HCT116 (cell line): ENCODE measurements at regions not wholly inside any gene's neighbourhood (a gene's known extent, or its start where the extent isn't known, plus 50 kb on each side); places are given as distances from the start of the nearest gene placed in this dataset.
A peak's percentile ranks its signal among the peaks of the same experiment; 100 is the strongest.

Experiments
- ATAC-seq: fragments of 200-7000 bp; cut with Tn5 transposase; 2 replicates; pipeline ENCODE4 v1.9.1; 2020; ENCODE audit warnings: mild to moderate bottlenecking, moderate library complexity
- BruUV-seq: library from RNA; stranded (reverse); fragments of 400-500 nt; replicated peaks from 2 replicates; lab custom pipeline; 2021; lab: Mats Ljungman, UMichigan
- CTCF ChIA-PET: fragments of 300-600 bp; sonication (Branson Sonifier 250); formaldehyde crosslinking; loops from one replicate; lab custom pipeline; 2021; ENCODE audit warnings: antibody characterized with exemption; lab: Charles Lee
- POLR2A ChIA-PET: fragments of 300-600, 350-600 bp; sonication (Branson Sonifier 250); formaldehyde crosslinking; loops from one replicate; lab custom pipeline; 2021; ENCODE audit warnings: antibody characterized with exemption; lab: Charles Lee
- RAD21 ChIA-PET, 2 experiments: fragments of 300-600 bp; sonication (Branson Sonifier 250); formaldehyde crosslinking; loops; one replicate each; lab custom pipeline; 2023; ENCODE audit warnings: low total read pairs in 2 of 2; ENCODE audit not compliant: uncharacterized antibody in 2 of 2, unreplicated experiment in 2 of 2, low non-redundant PET in 1 of 2; lab: Charles Lee
- DNase-seq: peaks from one replicate; pipeline ENCODE4 v3.0.0-alpha.2; 2010; ENCODE audit warnings: low read depth, low spot score
- H2AFZ ChIP-seq: fragments of 200-600 bp; shearing (Covaris generic), sonication (generic); 2 replicates; pipeline ENCODE4 v1.6.1; 2017; ENCODE audit warnings: low read depth, mixed run types, mixed read lengths, antibody characterized with exemption, low read length; ENCODE audit not compliant: poor library complexity, severe bottlenecking
- H3K27ac ChIP-seq: 2 replicates; pipeline ENCODE4 v1.5.1; 2012; ENCODE audit warnings: low read depth, low read length
- H3K27me3 ChIP-seq: fragments of 200-600 bp; sonication (generic); 2 replicates; pipeline ENCODE4 v1.6.1; 2016; ENCODE audit warnings: mixed run types, low read length, mixed read lengths; ENCODE audit not compliant: insufficient read depth
- H3K36me3 ChIP-seq, 2 experiments: fragments of 200-500 bp in 1 of 2; fragments of 200-600 bp in 1 of 2; sonication (Bioruptor generic) in 1 of 2; sonication (generic) in 1 of 2; 2 replicates each; pipeline versions ENCODE4 v1.5.1 to v1.6.1; 2014 to 2016; ENCODE audit warnings: low read length in 2 of 2, inconsistent platforms in 1 of 2, mixed read lengths in 1 of 2, mixed run types in 1 of 2; ENCODE audit not compliant: insufficient read depth in 2 of 2, control insufficient read depth in 1 of 2
- H3K4me1 ChIP-seq, 2 experiments: fragments of 200-600 bp in 1 of 2; sonication (generic) in 1 of 2; 2 replicates each; pipeline versions ENCODE4 v1.5.1 to v1.6.1; 2012 to 2017; ENCODE audit warnings: low read length in 2 of 2, inconsistent platforms in 1 of 2, mild to moderate bottlenecking in 1 of 2, mixed read lengths in 1 of 2, mixed run types in 1 of 2, moderate library complexity in 1 of 2; ENCODE audit not compliant: insufficient read depth in 2 of 2, control insufficient read depth in 1 of 2
- H3K4me2 ChIP-seq: fragments of 200-600 bp; sonication (generic); 2 replicates; pipeline ENCODE4 v1.6.1; 2017; ENCODE audit warnings: mixed run types, low read length, mixed read lengths
- H3K4me3 ChIP-seq, 2 experiments: fragments of 200-600 bp in 1 of 2; sonication (generic) in 1 of 2; replicated peaks in 1 of 2; 2 replicates each; pipeline ENCODE4 v1.5.1; 2011 to 2016; ENCODE audit warnings: low read length in 2 of 2, control low read depth in 1 of 2, low read depth in 1 of 2, mild to moderate bottlenecking in 1 of 2, mixed read lengths in 1 of 2, mixed run types in 1 of 2
- H3K79me2 ChIP-seq: fragments of 200-600 bp; sonication (generic); 2 replicates; pipeline ENCODE4 v1.6.1; 2017; ENCODE audit warnings: mild to moderate bottlenecking, mixed run types, low read length, moderate library complexity, mixed read lengths; ENCODE audit not compliant: insufficient read depth
- H3K9ac ChIP-seq: fragments of 200-600 bp; sonication (generic); 2 replicates; pipeline ENCODE4 v1.6.1; 2016; ENCODE audit warnings: low read length, mixed read lengths
- H3K9me2 ChIP-seq: fragments of 200-600 bp; sonication (generic), shearing (Covaris generic); 2 replicates; pipeline ENCODE4 v1.6.1; 2017; ENCODE audit warnings: mixed run types, mild to moderate bottlenecking, moderate library complexity; ENCODE audit not compliant: insufficient read depth
- H3K9me3 ChIP-seq, 2 experiments: fragments of 200-500 bp in 1 of 2; fragments of 200-600 bp in 1 of 2; sonication (Bioruptor generic) in 1 of 2; sonication (generic) in 1 of 2; 2 replicates each; pipeline ENCODE4 v1.6.1; 2014 to 2017; ENCODE audit warnings: low read length in 2 of 2, mixed read lengths in 2 of 2, inconsistent platforms in 1 of 2, low read depth in 1 of 2, mild to moderate bottlenecking in 1 of 2, mixed run types in 1 of 2, moderate library complexity in 1 of 2; ENCODE audit not compliant: control insufficient read depth in 1 of 2, insufficient read depth in 1 of 2
- H4K20me1 ChIP-seq: fragments of 200-600 bp; sonication (generic), shearing (Covaris generic); 2 replicates; pipeline ENCODE4 v1.6.1; 2017; ENCODE audit warnings: mixed run types, mild to moderate bottlenecking, moderate library complexity; ENCODE audit not compliant: insufficient read depth
- CBX3 ChIP-seq: IDR thresholded peaks from 2 replicates; pipeline ENCODE4 v1.6.1; 2012; ENCODE audit warnings: low read depth
- EGR1 ChIP-seq: IDR thresholded peaks from 2 replicates; pipeline ENCODE4 v1.6.1; 2012; ENCODE audit warnings: low read depth
- EZH2phosphoT487 ChIP-seq: fragments of 200-600 bp; IDR thresholded peaks from 2 replicates; pipeline ENCODE4 v1.6.1; 2018; ENCODE audit warnings: antibody characterized with exemption, borderline replicate concordance
- JUND ChIP-seq: IDR thresholded peaks from 2 replicates; pipeline ENCODE4 v1.6.1; 2012
- RAD21 ChIP-seq: IDR thresholded peaks from 2 replicates; pipeline ENCODE4 v1.6.1; 2012; ENCODE audit warnings: low read depth, mild to moderate bottlenecking
- SRF ChIP-seq: IDR thresholded peaks from 2 replicates; pipeline ENCODE4 v1.6.1; 2012; ENCODE audit warnings: low read depth
- intact Hi-C: fragments of 100-400 bp; cut with micrococcal nuclease; formaldehyde crosslinking; loops from 2 replicates; pipeline ENCODE4 v1.10.0; 2022
- TF ChIP-seq, protein P1 (sequence below): IDR thresholded peaks from 2 replicates; pipeline ENCODE4 v1.6.1; 2011; ENCODE audit warnings: mild to moderate bottlenecking, low read length, moderate library complexity; ENCODE audit not compliant: insufficient replicate concordance; ENCODE audit errors: extremely low read depth
- TF ChIP-seq, protein P2 (sequence below), 3 experiments: fragments of 200-600 bp in 1 of 3; sonication (generic) in 1 of 3; IDR thresholded peaks in 2 of 3; conservative IDR thresholded peaks in 1 of 3; 2 replicates each; pipeline ENCODE4 v1.5.1; 2012 to 2017; ENCODE audit warnings: low read depth in 2 of 3, low read length in 2 of 3, antibody characterized with exemption in 1 of 3, borderline replicate concordance in 1 of 3, control low read depth in 1 of 3, mild to moderate bottlenecking in 1 of 3, mixed read lengths in 1 of 3, mixed run types in 1 of 3, moderate library complexity in 1 of 3; ENCODE audit not compliant: insufficient read depth in 1 of 3

DNA sequence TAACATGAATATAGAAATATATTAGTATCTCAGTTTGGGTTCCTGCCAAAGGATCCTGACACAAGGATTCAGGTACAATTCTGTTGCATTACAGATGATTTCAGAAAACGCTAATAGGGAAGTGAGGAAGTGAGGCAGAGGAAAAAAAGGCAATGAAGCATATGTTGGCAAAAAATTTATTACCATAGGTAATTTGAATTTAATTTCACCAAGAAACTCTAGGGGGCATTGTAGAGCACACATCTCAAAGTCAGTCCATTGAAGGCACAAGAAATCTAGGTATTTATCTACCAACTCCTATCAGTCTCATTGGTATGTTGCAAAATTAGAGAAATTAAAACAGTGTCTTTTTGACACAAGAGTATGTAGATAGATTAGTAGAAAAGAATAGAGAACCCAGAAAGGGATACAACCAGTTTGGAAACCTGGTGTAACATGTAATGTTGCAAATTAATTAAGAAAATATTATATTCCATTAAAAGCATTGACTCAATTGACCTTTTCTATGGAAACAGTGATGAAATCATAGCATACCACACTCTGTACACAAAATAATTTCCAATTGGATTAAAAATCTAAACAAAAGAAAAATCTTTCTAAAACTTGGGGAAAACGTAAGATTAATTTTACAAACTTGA lies 104.9 kb upstream of the SNX7 start:
- no peak overlapping the region for H3K27ac ChIP-seq
- DNase-seq = peak; percentile 37
- no peaks in the 10 kb centered on the region for H3K9me3 ChIP-seq
- no peak for TF ChIP-seq JUND
- no peak for TF ChIP-seq EGR1
- TF ChIP-seq, protein P1, sequence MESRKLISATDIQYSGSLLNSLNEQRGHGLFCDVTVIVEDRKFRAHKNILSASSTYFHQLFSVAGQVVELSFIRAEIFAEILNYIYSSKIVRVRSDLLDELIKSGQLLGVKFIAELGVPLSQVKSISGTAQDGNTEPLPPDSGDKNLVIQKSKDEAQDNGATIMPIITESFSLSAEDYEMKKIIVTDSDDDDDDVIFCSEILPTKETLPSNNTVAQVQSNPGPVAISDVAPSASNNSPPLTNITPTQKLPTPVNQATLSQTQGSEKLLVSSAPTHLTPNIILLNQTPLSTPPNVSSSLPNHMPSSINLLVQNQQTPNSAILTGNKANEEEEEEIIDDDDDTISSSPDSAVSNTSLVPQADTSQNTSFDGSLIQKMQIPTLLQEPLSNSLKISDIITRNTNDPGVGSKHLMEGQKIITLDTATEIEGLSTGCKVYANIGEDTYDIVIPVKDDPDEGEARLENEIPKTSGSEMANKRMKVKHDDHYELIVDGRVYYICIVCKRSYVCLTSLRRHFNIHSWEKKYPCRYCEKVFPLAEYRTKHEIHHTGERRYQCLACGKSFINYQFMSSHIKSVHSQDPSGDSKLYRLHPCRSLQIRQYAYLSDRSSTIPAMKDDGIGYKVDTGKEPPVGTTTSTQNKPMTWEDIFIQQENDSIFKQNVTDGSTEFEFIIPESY = no peak
- TF ChIP-seq SRF = no peak
- peak; percentile 39; the same call in 1 of the 2 replicates for TF ChIP-seq RAD21
- TF ChIP-seq EZH2phosphoT487 = no peak
- TF ChIP-seq, protein P2, sequence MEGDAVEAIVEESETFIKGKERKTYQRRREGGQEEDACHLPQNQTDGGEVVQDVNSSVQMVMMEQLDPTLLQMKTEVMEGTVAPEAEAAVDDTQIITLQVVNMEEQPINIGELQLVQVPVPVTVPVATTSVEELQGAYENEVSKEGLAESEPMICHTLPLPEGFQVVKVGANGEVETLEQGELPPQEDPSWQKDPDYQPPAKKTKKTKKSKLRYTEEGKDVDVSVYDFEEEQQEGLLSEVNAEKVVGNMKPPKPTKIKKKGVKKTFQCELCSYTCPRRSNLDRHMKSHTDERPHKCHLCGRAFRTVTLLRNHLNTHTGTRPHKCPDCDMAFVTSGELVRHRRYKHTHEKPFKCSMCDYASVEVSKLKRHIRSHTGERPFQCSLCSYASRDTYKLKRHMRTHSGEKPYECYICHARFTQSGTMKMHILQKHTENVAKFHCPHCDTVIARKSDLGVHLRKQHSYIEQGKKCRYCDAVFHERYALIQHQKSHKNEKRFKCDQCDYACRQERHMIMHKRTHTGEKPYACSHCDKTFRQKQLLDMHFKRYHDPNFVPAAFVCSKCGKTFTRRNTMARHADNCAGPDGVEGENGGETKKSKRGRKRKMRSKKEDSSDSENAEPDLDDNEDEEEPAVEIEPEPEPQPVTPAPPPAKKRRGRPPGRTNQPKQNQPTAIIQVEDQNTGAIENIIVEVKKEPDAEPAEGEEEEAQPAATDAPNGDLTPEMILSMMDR (IDR thresholded peaks at IDR 0.05 in 2 of 3, conservative IDR thresholded peaks at IDR 0.05 in 1 of 3; ENCODE audit: borderline replicate concordance in 1 of 3, insufficient read depth in 1 of 3, low read depth in 2 of 3, low read length in 2 of 3) = peak; percentile 14 to 66 (median 57); a peak in 4 of 6 replicates
- TF ChIP-seq CBX3 = peak; percentile 23; the same call in 1 of the 2 replicates
- TF ChIP-seq, all 23 proteins: peak for 3
- Histone ChIP-seq H3K27me3 (no peaks in the 10 kb centered on the region), H3K4me2 (no peak overlapping the region), H3K4me3 (no peak overlapping the region), H3K4me1 (no peaks in the 10 kb centered on the region), H2AFZ (peak overlapping the region; percentile 44), H3K9me2 (no peaks in the 10 kb centered on the region), H3K79me2 (no peaks in the 10 kb centered on the region), H3K36me3 (no peaks in the 10 kb centered on the region), H3K9ac (no peak overlapping the region), H4K20me1 (no peaks in the 10 kb centered on the region)
- intact Hi-C loops = no loop called here
- ATAC-seq = peak; percentile 42; the same call in 1 of the 2 replicates
- ChIA-PET RAD21 (no interaction called here), POLR2A (no interaction called here), CTCF (no interaction called here)
- BruUV-seq = no TSS peak
